ENCODE measurements at regions not wholly inside any gene's neighbourhood (a gene's known extent, or its start where the extent isn't known, plus 50 kb on each side); places are given as distances from the start of the nearest gene placed in this dataset.
"Not testable (repeated sequence)": the region's sequence is repeated elsewhere in the genome, so short reads cannot be mapped to it uniquely, and the experiment has no call there.

DNA sequence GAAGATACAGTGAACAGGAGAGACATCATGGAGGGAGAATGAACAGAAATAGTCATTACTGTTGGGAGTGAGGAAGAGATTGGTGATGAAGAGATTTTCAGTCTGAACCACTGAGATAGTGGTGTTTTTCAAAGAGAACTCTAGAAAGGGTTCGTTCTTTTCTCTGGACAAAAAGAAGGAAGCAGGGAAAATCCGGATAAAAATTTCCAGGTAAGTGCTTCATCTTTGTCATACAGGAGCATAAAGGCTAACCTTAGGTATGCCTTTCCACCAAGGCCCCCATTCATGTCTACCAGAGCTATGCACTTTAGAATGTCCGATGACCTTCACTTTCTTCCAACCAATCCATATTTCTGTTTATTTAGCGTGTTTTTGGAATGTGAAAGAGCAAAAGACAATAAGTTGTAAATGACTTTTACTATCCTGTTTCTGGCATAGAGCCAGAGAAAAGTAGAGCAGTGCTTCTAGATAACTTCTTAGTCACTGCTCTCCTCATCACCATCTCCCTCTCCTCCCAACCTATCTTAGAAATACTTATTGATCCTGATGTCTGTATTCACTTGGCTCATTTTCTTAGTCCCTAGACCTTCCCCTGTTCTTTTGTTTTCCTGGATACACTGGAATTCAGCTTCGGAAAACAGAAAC lies 116.5 kb downstream of the TTC6 start:
- no peak for DNase-seq (ENCODE audit: low read depth, low spot score)

DNA sequence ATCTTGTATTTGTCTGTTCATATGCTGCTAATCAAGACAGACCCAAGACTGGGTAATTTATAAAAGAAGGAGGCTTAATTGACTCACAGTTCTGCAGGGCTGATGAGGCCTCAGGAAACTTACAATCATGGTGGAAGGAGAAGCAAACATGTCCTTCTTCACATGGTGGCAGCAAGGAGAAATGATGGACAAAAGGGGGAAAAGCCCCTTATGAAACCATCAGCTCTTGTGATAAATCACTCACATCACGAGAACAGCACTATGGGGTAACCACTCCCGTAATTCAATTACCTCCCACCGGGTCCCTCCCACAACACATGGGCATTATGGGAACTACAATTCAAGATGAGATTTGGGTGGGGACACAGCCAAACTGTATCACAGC lies 117.0 kb downstream of the TTC6 start:
- not testable (repeated sequence) for DNase-seq (ENCODE audit: low read depth, low spot score)

DNA sequence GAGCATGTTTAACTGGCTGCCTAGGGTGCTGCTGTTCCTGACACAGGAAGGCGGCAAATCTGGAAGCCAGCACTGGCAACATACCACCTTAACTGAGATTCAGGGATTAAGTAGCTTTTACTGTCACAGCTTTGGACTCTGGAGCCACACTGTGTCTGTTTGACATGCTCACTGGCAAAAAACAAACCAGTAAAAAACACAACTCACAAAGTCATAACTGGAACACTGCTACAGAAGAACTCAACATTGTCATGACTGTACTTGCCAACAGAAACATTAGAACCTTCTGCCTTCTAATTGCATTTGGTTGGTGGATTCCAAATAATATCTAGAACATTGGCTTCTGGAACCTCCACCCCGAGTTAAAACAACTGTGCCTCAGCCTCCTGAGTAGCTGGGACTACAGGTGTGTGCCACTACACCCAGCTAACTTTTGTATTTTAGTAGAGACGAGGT lies 117.6 kb downstream of the TTC6 start:
- no peak for DNase-seq (ENCODE audit: low read depth, low spot score)

DNA sequence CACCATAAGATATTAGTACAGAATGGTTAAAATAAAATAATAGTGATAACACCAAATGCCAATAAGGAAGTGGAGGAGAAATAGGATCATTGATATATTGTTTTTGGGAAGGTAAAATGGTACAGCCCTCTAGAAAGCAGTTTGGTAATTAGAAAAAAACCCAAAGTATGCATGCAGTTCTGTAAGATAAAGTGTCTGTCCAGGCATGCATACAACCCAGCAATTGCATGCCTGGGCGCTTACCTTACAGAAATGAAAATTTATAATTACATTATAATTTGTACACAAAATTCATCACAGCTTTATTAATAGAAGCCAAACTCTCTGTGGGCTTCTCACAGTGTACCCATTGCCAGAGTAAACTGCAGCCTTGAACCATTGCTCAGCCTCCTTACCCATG lies 124.7 kb downstream of the TTC6 start:
- no peak for DNase-seq (ENCODE audit: low read depth, low spot score)

DNA sequence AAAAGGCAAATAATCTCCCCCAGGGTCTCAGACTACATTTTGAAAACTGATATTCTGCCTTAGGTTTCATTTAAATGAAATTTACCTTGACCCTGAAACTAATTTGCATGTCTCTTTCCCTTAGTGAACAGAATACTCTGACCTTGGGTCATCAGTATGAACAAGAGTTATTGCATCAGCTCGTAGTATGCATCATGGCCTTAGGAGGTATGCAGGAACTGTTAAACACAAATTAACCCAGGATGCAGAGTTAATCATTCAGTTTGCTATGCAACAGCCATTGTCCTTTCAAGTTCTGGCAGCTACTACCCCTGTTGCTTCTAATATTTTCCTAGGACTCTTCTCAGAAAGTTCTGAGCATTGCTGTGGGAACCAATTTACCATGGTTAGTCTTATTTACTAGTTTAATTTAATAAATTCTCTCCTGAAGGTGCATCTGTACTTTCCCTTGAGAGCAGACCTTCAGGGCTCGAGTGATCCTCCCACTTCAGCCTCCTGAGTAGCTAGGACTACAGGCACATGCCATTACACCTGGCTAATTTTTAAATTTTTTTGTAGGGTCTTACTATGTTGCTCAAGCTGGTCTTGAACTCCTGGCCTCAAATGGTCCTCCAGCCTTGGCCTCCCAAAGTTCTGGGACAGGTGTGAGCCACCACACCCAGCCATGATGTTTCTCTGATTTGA lies 126.7 kb downstream of the TTC6 start:
- no peak for DNase-seq (ENCODE audit: low read depth, low spot score)

DNA sequence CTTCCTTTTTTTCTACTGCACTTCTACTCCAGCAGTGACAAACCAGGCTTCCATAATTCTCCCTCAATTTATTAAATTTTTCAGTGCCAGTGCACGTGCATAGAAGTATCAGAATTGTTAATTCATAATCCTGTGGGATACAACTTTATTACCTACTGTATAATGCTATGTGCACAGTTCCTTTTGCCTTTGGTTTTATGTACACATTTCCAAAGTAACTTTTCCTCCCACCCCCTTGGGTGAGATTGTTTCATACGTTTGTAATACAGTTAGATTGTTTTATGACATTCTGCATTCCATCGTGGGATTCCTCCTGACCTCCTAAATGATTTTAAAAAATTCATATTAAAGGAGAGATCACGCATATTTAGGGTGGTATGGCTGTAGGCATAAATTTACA lies 128.1 kb downstream of the TTC6 start:
- DNase-seq (ENCODE audit: low read depth, low spot score): no peak

DNA sequence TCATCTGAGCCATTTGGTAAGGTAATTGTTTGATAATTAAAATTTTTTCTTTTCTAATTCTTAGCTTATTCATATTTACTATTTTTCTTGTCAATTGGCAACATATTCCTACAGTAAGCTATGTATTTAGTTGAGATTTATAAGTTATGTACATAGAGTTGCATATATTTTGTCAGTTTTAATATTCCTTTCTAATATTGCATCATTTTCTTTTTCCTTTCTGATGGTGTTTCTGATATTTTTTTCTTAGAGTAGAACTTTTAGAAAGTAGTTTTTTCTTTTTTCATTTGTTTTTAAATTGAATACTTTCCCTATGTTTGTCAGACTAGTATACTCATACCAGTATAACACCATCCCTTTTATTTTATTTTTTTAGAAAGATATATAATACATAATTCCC lies 131.3 kb downstream of the TTC6 start:
- DNase-seq (ENCODE audit: low read depth, low spot score): no peak

DNA sequence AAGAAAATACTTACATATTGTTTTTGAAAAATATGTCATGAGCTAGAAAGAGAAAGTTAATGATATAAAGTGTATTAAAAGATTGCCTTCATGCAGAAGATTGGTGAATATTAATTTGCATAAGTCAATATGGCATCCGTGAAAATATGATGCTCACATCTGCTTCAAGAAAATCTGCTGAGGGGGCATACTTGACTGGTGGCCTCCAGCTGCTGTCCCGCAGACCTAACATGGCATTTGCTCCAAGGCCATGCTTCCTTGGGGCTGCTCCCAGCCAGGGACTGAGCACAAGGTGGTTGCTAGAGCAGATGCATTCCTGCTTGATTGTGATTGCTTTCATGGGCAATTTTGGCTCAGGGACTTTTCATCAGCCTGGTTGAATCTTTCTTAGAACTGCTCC lies 133.8 kb downstream of the TTC6 start:
- no peak for DNase-seq (ENCODE audit: low read depth, low spot score)

DNA sequence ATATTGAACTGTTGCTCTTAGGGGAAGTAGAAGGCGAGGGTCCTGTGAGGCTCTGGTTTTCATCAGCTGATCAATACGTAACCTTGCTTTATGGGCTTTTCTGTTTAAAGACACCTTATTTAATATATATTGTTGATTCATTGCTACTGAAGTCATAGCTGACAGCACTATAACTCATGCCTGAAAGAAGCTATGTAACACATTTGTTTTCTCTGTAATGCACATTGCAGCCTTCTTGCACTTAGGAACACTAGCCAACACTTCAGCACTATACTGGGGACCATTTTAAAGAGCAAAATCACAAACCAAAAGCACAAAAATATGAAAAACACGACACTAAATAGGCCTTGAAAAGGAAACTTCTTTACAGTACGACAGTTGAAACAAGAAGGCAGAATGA lies 135.7 kb downstream of the TTC6 start:
- no peak for DNase-seq (ENCODE audit: low read depth, low spot score)

DNA sequence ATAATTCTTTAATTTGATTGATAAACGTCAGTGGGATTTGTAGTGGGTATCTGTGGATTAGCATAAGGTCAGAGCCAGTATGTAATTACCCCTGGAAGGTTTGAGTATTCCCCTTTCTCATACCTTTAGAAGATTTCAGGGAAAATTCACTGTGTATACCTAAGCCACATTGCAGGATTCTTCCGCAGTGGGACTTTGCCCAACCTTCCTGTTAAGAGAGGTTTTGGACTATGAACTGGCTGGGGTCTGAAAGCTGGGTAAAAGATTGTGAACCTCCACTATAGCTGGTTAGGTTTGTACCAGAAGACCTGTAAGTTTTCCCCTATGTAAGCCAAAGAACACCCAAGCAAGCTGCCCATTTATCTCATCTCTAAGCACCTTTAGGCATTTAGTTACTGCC lies 150.2 kb downstream of the TTC6 start:
- DNase-seq (ENCODE audit: low read depth, low spot score): no peak

DNA sequence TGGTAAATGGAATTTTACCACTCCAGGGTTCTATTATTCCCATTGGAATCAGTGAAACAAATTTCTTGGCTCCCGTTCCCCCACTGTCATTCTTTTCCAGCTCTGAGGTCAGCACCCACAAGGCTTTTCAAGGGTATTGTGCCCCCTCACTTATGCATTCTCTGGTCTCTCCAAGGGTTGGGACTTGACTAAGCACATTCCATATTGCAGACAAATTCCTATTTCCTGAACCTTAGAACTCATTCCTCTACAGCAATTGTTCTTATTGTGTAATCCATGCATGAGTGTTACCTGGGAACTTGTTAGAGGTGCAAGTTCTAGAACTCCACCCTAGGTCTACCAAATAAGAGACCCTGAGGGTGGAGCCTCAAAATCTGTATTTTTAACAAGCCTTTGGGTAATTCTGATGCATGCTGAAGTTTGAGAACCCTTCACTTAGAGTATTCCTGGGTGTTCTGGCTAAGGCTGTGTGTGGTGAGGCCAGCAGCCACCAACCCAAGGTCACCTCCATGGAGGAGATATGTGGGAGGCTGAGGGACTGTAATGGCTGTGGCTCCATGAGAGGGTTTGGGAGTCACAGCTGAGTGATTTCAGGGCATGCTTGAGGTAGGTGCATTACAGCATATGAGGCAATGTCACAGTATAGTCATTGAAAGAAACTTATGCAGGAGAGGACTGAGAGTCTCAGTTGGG lies 150.9 kb downstream of the TTC6 start:
- DNase-seq (ENCODE audit: low read depth, low spot score): no peak

DNA sequence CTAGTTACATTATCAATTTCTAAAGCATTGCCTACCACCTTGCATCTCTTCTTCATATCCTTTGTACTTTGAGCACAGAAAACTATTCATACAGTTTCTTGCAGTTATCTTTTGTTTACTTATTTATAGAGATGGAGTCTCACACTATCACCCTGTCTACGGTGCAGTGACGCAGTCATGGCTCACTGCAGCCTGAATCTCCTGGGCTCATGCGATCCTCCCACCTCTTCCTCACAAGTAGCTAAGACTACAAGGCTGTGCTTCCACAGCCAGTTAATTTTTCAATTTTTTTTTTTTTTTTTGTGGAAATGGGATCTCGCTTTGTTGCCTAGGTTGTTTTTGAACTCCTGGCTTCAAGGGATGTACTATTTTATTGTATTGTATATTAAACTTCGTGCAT lies 158.0 kb downstream of the TTC6 start:
- no peak for DNase-seq (ENCODE audit: low read depth, low spot score)

DNA sequence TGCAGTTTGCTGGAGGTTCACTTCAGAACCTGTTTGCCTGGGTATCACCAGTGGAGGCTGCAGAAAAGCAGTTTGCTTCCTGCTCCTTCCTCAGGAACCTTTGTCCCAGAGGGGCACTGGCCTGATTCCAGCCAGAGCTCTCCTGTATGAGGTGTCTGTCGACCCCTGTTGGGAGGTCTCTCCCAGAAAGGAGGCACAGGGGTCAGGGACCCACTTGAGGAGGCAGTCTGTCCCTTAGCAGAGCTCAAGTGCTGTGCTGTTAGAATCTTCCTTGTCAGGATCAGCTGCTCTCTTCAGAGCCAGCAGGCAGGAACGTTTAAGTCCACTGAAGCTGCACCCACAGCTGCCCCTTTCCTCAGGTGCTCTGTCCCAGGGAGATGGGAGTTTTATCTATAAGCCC lies 164.8 kb downstream of the TTC6 start:
- DNase-seq (ENCODE audit: low read depth, low spot score): not testable (repeated sequence)

DNA sequence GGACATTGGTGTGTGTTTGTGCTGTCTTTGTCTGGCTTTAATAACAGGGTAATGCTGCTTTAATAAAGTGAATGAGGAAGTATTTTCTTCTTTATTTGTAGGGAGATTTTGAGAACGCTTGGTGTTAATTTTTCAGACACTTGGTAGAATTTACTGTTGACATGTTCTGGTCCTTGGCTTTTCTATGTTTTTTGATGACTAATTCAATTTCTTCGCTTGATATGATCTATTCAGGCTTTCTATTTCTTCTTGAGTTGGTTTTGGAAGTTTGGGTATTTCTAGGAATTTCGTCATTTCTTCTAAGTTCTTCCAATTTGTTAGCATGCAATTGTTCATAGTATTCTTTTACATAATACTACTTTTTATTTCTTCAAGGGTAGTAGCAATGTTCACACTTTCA lies 167.8 kb downstream of the TTC6 start:
- no peak for DNase-seq (ENCODE audit: low read depth, low spot score)

DNA sequence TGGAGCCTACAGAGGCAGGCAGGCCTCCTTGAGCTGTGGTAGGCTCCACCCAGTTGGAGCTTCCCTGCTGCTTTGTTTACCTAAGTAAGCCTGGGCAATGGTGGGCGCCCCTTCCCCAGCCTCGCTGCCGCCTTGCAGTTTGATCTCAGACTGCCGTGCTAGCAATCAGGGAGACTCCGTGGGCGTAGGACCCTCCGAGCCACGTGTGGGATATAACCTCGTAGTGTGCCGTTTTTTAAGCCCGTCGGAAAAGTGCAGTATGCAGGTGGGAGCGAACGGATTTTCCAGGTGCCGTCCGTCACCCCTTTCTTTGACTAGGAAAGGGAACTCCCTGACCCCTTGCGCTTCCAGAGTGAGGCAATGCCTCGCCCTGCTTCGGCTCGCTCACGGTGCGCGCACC lies 176.9 kb downstream of the TTC6 start:
- not testable (repeated sequence) for DNase-seq (ENCODE audit: low read depth, low spot score)

DNA sequence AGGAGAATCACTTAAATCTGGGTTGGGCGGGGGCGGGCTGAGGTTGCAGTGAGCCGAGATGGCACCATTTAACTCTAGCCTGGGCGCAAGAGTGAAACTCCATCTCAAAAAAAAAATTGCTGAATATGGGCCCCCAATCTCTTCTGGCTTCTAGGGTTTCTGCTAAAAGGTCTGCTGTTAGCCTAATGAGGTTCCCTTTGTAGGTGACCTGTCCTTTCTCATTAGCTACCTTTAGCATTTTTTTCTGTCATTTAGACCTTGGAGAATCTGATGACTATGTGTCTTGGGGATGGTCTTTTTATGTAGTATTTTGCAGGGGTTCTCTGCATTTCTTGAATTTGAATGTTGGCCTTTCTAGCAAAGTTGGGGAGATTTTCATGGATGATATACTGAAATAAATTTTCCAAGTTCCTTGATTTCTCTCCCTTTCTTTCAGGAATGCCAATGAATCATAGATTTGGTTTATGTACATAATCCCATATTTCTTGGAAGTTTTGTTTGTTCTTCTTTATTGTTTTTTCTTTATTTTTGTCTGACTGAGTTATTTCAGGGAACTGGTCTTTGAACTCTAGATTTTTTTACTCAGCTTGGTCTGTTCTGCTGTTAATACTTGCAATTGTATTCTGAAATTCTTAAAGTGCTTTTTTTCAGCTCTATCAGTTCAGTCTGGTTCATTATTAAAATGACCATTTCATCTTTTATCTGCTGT lies 181.5 kb downstream of the TTC6 start:
- no peak for DNase-seq (ENCODE audit: low read depth, low spot score)

DNA sequence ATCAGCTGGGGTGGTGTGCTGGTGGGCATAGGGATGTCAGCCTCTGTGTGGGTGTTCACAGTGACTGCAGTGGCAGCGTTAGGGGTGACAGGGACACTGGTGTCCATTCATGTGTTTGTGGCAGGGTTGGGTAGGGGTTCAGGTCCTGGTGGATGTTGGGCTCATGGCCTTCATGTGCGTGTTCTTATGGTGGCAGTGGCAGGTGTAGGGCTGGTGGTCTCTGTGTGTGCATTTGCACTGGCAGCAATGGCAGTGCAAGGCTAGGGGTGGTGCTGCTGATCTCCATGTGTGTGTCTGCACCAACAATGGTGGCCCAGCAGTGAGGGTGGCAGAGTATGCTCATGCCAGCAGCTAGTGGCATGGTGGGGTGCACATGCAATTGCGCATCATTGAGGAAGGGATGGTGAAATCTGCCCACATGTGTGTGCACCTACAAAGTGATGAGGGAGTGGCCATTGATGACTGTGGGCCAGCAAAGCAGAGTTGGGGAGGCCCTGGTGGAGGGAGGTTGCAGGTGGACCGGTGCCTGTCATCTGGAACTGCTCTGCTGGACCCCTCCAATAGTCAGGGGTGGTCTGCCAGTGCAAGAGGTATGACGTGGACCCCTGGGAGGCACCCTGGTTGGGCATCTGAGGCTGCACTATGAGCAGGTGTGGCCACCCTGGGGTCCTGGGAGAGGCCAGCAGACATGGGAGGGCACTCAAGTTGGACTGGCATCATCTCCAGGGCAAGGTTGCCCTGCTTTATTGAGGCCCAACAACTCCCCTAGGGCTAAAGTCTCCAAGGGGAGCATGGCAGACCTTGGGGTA lies 182.9 kb downstream of the TTC6 start:
- no peak for DNase-seq (ENCODE audit: low read depth, low spot score)

DNA sequence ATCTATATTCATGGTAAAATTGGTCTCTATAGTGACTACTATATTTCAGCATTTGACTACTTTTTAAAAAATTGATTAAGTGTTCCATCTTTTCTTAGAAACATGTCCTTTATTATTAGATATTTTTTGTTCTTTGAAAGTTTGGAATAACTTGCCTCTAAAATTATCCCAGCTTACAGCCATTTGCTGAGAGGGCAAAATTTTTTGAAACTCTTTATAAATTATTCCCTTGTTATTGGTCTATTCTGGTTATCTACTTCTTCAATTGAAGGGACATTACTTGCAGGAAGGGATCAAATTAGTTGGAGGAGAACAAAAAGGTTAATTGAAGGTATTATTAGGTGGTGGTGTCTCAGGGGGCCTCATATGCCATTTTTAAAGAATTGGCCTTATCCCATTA lies 184.1 kb downstream of the TTC6 start:
- DNase-seq (ENCODE audit: low read depth, low spot score): no peak

DNA sequence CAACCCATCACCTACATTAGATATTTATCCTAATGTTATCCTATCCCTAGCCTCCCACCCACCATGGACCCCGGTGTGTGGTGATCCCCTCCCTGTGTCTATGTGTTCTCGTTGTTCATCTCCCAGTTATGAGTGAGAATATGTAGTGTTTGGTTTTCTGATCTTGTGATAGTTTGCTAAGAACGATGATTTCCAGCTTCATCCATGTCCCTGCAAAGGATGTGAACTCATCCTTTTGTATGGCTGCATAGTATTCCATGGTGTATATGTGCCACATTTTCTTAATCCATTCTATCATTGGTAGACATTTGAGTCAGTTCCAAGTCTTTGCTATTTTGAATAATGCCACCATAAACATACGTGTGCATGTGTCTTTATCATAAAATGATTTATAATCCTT lies 185.3 kb downstream of the TTC6 start:
- DNase-seq (ENCODE audit: low read depth, low spot score): not testable (repeated sequence)

DNA sequence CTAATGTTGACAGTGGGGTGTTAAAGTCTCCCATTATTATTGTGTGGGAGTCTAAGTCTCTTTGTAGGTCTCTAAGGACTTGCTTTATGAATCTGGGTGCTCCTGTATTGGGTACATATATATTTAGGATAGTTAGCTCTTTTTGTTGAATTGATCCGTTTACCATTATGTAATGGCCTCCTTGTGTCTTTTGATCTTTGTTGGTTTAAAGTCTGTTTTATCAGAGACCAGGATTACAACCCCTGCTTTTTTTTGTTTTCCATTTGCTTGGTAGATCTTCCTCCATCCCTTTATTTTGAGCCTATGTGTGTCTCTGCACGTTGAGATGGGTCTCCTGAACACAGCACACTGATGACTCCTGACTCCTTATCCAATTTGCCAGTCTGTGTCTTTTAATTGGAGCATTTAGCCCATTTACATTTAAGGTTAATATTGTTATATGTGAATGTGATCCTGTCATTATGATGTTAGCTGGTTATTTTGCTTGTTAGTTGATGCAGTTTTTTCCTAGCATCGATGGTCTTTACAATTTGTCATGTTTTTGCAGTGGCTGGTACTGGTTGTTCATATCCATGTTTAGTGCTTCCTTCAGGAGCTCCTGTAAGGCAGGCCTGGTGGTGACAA lies 188.9 kb downstream of the TTC6 start:
- DNase-seq (ENCODE audit: low read depth, low spot score): not testable (repeated sequence)

DNA sequence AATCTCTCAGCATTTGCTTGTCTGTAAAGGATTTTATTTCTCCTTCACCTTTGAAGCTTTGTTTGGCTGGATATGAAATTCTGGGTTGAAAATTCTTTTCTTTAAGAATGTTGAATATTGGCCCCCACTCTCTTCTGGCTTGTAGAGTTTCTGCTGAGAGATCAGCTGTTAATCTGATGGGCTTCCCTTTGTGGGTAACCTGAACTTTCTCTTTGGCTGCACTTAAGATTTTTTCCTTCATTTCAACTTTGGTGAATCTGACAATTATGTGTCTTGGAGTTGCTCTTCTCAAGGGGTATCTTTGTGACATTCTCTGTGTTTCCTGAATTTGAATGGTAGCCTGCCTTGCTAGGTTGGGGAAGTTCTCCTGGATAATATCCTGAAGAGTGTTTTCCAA lies 189.4 kb downstream of the TTC6 start:
- not testable (repeated sequence) for DNase-seq (ENCODE audit: low read depth, low spot score)

All from astrocyte of the hippocampus (primary cell).